Activated CD8-positive, alpha-beta T cell treated with anti-CD3 and anti-CD28 coated beads, Interleukin-2, amount 10 ng/mL, durations not matched to agents 7 days and 5 days (primary cell): ENCODE measurements at regions not wholly inside any gene's neighbourhood (a gene's known extent, or its start where the extent isn't known, plus 50 kb on each side); places are given as distances from the start of the nearest gene placed in this dataset.

ENCODE experiments used
- ATAC-seq: fragments of 150-1000 bp; cut with Tn5 transposase; one replicate; pipeline ENCODE4 v1.10.0; 2021; ENCODE audit warnings: moderate library complexity
- CTCF ChIA-PET: fragments of 350-600 bp; sonication (Branson Sonifier 250); formaldehyde crosslinking; loops from one replicate; lab custom pipeline; 2021; ENCODE audit warnings: antibody characterized with exemption; lab: Charles Lee
- POLR2A ChIA-PET: fragments of 350-600 bp; sonication (Branson Sonifier 250); formaldehyde crosslinking; loops from one replicate; lab custom pipeline; 2021; ENCODE audit warnings: antibody characterized with exemption; lab: Charles Lee
- DNase-seq: peaks from one replicate; pipeline ENCODE4 v3.0.0-alpha.2; 2020
- H3K27ac Mint-ChIP-seq: one replicate; pipeline ENCODE4 v1.8.0; 2021; ENCODE audit warnings: mild to moderate bottlenecking, mixed read lengths
- H3K27me3 Mint-ChIP-seq: one replicate; pipeline ENCODE4 v1.8.0; 2021; ENCODE audit warnings: low read depth, mixed read lengths
- H3K36me3 Mint-ChIP-seq: one replicate; pipeline ENCODE4 v1.8.0; 2021; ENCODE audit warnings: low read depth, mixed read lengths
- H3K4me1 Mint-ChIP-seq: one replicate; pipeline ENCODE4 v1.8.0; 2021; ENCODE audit warnings: low read depth, mixed read lengths
- H3K4me3 Mint-ChIP-seq: one replicate; pipeline ENCODE4 v1.8.0; 2021; ENCODE audit warnings: mild to moderate bottlenecking, mixed read lengths
- H3K9me3 Mint-ChIP-seq: one replicate; pipeline ENCODE4 v1.8.0; 2022; ENCODE audit warnings: mixed read lengths; ENCODE audit not compliant: insufficient read depth

DNA sequence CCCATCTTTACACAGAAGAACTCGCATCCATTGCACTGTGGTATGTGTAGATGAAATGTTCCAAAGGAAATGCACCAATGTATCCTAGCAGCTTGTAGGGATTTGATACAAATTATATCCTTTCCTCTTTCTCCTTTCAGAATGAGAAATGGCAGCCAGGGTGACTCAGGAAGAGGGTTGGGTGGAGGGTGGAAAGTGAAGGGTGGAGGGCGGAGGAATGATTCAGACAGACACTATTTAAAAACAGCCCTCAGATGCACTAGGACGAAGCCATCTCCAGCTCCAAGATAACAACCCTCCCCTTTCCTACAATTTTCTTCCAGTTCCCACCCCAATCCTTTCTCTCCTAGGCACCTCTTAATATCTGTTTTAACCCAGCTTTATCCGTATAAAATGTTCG is 96.2 kb upstream of the STK39 start:
- Mint-ChIP-seq H3K27ac (no peak overlapping the region), H3K9me3 (no peaks in the 10 kb centered on the region), H3K27me3 (peaks cover 3% of the 10 kb centered on the region), H3K4me3 (no peak overlapping the region), H3K4me1 (peaks cover 5% of the 10 kb centered on the region), H3K36me3 (no peaks in the 10 kb centered on the region)
- POLR2A ChIA-PET: no interaction called here
- CTCF ChIA-PET: interaction anchor here (1.1 to 5.8 kb wide), 4 partner anchors 8 to 415 kb away, joined by 3 to 50 read pairs (median 22); no protein-coding TSS in a partner anchor
- DNase-seq: no peak
- no peak for ATAC-seq

DNA sequence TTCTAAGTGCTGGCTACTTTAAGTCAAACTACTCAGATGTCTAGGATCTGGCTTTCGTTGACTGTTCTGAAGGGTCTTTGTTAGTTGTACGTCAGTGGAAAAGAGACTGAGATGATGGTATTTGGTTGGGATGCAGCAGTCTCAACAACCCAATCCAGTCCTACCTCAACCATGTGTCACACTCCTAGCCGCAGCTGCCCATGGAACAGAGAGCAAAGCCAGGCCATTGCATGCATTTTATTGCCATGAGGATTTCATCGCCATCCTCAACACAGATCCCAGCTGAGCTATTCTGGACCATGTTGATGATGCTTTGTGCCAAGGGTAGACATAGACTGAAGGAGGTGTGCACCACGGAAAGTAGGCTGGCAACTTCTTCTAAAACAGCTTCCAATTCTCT is 97.3 kb upstream of the STK39 start:
- Mint-ChIP-seq H3K4me1 (peaks cover 5% of the 10 kb centered on the region), H3K4me3 (no peak overlapping the region), H3K9me3 (no peaks in the 10 kb centered on the region), H3K27ac (no peak overlapping the region), H3K36me3 (no peaks in the 10 kb centered on the region), H3K27me3 (peaks cover 3% of the 10 kb centered on the region)
- ChIA-PET POLR2A (interaction anchor here (0.8 kb wide), 1 partner anchor 146 kb away, joined by 3 read pairs; no protein-coding TSS in a partner anchor), CTCF (interaction anchor here (1.0 to 5.8 kb wide), 4 partner anchors 9 to 362 kb away, joined by 3 to 50 read pairs (median 22); no protein-coding TSS in a partner anchor)
- DNase-seq (no peak), ATAC-seq (no peak)

DNA sequence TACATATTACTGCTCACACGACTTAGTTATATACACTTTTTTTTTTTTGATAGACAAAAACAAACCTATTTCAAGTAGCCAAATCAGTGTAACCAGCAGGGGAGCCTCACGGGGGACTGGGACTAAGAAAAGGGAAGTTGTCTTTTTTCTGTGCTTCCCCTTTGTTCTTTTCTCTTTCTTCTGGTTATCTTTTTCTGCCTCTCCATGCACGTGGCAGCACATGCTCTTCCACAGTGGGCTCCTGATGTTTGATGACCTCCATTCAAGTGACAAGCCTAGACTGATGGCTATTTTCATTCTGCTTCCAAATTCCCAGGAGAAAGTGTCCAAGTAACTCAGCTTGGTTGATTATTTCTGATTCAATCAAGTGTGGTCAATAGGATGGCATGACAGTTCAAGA is 98.2 kb upstream of the STK39 start:
- Mint-ChIP-seq H3K27ac (no peak overlapping the region), H3K36me3 (no peaks in the 10 kb centered on the region), H3K4me1 (peaks cover 5% of the 10 kb centered on the region), H3K4me3 (no peak overlapping the region), H3K9me3 (no peaks in the 10 kb centered on the region), H3K27me3 (peaks cover 3% of the 10 kb centered on the region)
- ChIA-PET CTCF (interaction anchor here (0.8 to 5.8 kb wide), 9 partner anchors 10 to 575 kb away, joined by 3 to 50 read pairs (median 13); no protein-coding TSS in a partner anchor), POLR2A (no interaction called here)
- no peak for DNase-seq
- no peak for ATAC-seq

DNA sequence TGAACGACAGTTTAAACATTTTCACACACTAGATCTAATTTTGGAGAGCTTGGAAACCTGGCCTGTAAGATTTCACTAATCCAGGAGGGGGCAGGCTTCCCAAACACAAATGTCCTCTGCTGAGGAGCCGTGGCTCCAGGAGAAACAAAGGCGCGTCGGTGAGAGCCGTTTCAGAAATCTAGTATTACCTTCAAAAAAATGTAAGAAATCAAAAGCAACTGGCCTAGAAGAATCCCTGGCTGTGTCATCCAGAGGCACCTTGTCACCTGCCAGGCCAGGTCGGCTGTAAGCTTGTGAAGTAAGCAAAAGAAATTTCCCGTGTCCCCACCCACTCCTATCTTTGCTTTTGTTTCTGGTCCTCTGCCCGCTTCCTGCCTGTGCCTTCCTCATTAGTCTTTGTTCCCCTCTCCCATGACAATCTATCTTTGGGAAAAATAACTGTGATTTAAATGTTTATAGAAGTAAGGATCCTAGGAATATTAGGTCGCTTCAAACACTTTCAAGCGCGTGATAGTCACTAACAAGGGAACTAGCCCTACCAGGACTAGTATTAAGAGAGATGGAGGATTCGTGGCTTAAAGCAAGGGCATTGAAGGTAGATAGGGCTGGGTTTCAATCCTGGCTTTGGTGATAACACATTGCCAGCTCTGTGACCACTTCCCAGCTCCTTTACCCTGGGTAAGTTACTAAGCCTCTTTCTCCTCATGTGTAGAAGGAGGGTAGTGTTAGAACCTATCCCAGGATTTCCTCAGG is 99.5 kb upstream of the STK39 start:
- ATAC-seq (peak; percentile 85), DNase-seq (peak; percentile 80)
- Mint-ChIP-seq H3K36me3 (no peaks in the 10 kb centered on the region), H3K4me3 (peak overlapping the region; percentile 76), H3K27me3 (peaks cover 3% of the 10 kb centered on the region), H3K4me1 (peaks cover 5% of the 10 kb centered on the region), H3K9me3 (no peaks in the 10 kb centered on the region), H3K27ac (peak overlapping the region; percentile 5)
- POLR2A ChIA-PET: no interaction called here
- CTCF ChIA-PET: interaction anchor here (0.6 to 5.8 kb wide), 50 partner anchors 9 to 574 kb away, joined by 3 to 50 read pairs (median 4); partner anchors contain the start of gene SPC25

DNA sequence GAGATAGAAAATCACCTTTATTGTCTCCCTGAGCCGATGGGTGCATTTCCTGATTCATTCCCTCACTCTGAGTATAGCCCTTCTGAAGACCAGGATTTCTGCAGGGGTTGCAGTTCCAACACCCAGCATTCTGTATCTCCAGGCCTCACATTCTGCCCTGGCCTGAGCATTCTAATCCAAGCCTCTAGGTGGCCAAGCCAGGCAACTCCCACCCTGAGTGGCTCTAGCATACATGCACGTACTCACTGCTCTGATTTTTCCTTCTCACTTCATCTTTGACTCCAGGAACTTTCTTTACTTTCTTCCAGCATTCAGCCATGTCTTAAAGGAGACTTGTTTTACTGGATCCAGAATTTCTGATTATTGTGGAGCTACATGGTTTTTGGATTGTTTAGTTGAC is 100.7 kb upstream of the STK39 start:
- DNase-seq: peak; percentile 28
- H3K27ac Mint-ChIP-seq: no peak overlapping the region
- ATAC-seq: no peak
- H3K4me1 Mint-ChIP-seq: peaks cover 5% of the 10 kb centered on the region
- no peaks in the 10 kb centered on the region for H3K9me3 Mint-ChIP-seq
- ChIA-PET POLR2A (no interaction called here), CTCF (interaction anchor here (1.1 to 5.8 kb wide), 15 partner anchors 8 to 573 kb away, joined by 3 to 50 read pairs (median 6); no protein-coding TSS in a partner anchor)
- H3K36me3 Mint-ChIP-seq: no peaks in the 10 kb centered on the region
- H3K27me3 Mint-ChIP-seq: peaks cover 3% of the 10 kb centered on the region
- H3K4me3 Mint-ChIP-seq: no peak overlapping the region

DNA sequence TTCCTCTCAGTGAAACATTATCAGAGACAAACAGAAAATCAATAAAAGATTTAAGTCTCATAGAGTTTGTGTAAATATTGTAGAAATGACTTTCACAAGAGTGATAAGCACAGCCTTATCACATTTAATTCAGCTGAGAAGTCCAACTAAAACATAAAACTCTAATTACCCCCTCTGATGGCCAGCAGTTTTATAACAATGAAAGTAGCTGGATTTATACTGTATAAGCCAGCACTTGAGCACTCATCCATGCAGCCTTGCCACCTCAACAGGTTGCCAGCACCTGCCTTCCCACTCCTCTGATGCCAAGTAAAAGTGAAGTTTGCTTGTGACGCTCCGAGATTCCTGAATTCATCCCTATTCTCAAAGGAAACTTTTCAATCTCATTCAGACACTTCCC is 103.0 kb upstream of the STK39 start:
- Mint-ChIP-seq H3K9me3 (no peaks in the 10 kb centered on the region), H3K4me3 (no peak overlapping the region), H3K4me1 (peaks cover 15% of the 10 kb centered on the region), H3K27me3 (no peaks in the 10 kb centered on the region), H3K36me3 (no peaks in the 10 kb centered on the region), H3K27ac (no peak overlapping the region)
- no peak for DNase-seq
- POLR2A ChIA-PET: no interaction called here
- no peak for ATAC-seq
- CTCF ChIA-PET: interaction anchor here (0.9 to 1.6 kb wide), 2 partner anchors 26 to 401 kb away, joined by 3 read pairs; no protein-coding TSS in a partner anchor

DNA sequence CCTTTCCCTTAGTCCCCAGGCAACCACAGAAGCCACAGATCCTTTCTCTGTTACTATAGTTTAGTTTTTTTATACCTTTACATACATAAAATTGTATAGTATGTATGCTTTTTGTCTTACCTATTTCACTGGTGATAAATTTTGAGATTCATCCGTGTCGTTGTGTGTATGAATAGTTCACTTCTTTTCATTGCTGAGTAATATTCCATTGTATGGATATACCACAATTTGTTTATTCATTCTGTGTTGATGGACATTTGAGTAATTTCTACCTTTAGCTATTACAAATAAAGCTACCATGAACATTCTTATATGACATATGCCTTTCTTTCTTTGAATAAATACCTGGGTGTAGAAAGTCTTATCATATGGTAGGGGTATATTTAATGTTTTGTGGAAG is 102.8 kb upstream of the CERS6 start:
- Mint-ChIP-seq H3K4me3 (no peak overlapping the region), H3K4me1 (peaks cover 22% of the 10 kb centered on the region), H3K9me3 (no peaks in the 10 kb centered on the region), H3K27ac (no peak overlapping the region), H3K36me3 (no peaks in the 10 kb centered on the region), H3K27me3 (no peaks in the 10 kb centered on the region)
- ATAC-seq (no peak), DNase-seq (no peak)
- ChIA-PET POLR2A (no interaction called here), CTCF (no interaction called here)

DNA sequence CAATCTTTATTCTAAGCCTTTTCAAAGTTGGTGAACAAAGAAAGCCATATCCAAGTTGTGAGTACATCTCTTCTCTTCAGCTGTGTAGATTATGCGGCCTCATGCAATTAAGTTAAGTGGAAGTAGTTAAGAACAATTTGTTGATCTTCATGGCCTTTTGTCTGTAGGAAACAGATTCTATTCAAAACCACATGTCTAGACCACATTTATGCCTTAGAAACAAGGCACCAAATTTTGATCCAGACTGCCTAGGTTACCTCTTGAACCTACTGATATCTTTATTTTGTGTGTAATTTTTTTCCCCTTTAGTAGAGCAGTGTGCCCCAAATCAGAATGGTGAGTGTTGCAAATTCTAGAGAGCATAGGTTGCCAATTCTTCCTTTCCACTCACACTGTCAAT is 101.6 kb upstream of the CERS6 start:
- peaks cover 30% of the 10 kb centered on the region for H3K4me1 Mint-ChIP-seq
- H3K27ac Mint-ChIP-seq: no peak overlapping the region
- no peaks in the 10 kb centered on the region for H3K27me3 Mint-ChIP-seq
- H3K4me3 Mint-ChIP-seq: no peak overlapping the region
- no peaks in the 10 kb centered on the region for H3K9me3 Mint-ChIP-seq
- no peak for DNase-seq
- ATAC-seq: peak; percentile 30
- H3K36me3 Mint-ChIP-seq: no peaks in the 10 kb centered on the region
- CTCF ChIA-PET: no interaction called here
- POLR2A ChIA-PET: no interaction called here

DNA sequence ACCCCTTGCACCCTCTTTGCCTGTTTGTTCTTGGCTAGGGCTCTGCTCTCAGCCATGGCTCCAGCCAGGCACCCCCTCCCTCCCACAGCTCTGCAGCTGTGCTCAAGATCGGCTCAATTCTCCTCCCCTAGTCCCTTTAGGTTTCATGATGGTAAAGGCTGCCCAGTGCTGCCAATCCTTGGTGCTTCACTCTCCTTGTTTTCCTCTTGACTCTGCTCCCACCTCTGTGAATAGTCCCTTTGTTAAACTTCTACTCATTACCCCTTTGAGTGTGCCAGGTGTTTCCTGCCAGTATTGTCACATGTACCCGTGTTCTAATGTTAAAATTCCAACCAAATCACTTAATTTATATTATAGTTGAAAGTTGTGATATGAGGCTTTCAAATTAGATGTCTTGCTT is 101.0 kb upstream of the CERS6 start:
- DNase-seq (no peak), ATAC-seq (no peak)
- H3K36me3 Mint-ChIP-seq: no peaks in the 10 kb centered on the region
- H3K27me3 Mint-ChIP-seq: no peaks in the 10 kb centered on the region
- H3K9me3 Mint-ChIP-seq: no peaks in the 10 kb centered on the region
- H3K27ac Mint-ChIP-seq: no peak overlapping the region
- no peak overlapping the region for H3K4me3 Mint-ChIP-seq
- H3K4me1 Mint-ChIP-seq: peaks cover 30% of the 10 kb centered on the region
- ChIA-PET CTCF (interaction anchor here (0.7 to 2.0 kb wide), 2 partner anchors 8 to 352 kb away, joined by 3 to 13 read pairs; no protein-coding TSS in a partner anchor), POLR2A (no interaction called here)

DNA sequence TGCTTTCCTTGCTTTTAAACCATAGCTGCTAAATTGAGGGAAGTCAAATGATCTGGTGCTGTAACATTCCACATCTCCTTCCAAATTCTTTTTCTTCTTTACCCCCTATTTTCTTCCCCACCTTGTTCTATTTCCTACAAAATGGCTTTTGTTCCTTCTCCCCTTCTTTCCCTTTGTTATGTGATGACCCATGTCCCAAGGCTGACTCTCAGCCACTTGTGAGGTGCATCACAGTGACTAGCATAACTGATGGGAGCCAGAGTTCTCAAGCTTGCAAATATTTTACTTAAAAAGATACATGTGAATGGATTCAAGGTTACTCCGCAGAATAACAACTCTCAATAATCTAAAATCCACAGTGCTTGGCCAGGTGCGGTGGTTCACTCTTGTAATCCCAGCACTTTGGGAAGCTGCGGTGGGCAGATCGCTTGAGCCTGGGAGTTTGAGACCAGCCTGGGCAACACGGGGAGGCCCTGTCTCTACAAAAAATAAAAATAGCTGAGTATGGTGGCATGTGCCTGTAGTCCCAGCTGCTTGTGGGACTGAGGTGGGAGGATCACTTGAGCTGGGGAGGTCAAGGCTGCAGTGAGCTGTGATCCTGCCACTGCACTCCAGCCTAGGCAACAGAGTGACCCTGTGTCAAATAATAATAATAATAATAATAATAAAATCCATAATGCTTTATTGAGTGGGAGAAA is 100.1 kb upstream of the CERS6 start:
- ChIA-PET POLR2A (interaction anchor here (1.0 kb wide), 1 partner anchor 12 kb away, joined by 3 read pairs; no protein-coding TSS in a partner anchor), CTCF (interaction anchor here (0.7 to 2.0 kb wide), 2 partner anchors 9 to 351 kb away, joined by 3 to 13 read pairs; no protein-coding TSS in a partner anchor)
- no peak for DNase-seq
- no peaks in the 10 kb centered on the region for H3K27me3 Mint-ChIP-seq
- no peak overlapping the region for H3K27ac Mint-ChIP-seq
- ATAC-seq: no peak
- no peaks in the 10 kb centered on the region for H3K36me3 Mint-ChIP-seq
- no peak overlapping the region for H3K4me3 Mint-ChIP-seq
- no peaks in the 10 kb centered on the region for H3K9me3 Mint-ChIP-seq
- peaks cover 30% of the 10 kb centered on the region for H3K4me1 Mint-ChIP-seq

DNA sequence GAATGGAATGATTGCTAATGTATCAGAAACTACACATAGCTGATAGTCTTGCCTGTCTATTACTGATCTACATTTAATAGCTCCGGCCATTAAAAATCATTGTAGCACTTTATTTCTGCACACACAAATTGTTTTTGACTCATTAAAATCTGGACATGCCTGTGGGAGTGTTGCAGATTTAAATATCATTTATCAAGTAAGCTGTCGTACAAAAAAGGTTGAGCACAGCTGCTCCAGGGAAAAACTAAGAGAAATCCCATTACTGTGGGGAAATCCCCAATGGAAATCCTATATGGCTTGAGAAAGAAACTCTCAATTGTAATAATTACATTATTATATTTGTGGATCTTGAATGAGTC is 99.6 kb upstream of the CERS6 start:
- H3K4me3 Mint-ChIP-seq: no peak overlapping the region
- DNase-seq (no peak), ATAC-seq (no peak)
- H3K9me3 Mint-ChIP-seq: no peaks in the 10 kb centered on the region
- ChIA-PET POLR2A (interaction anchor here (1.0 kb wide), 1 partner anchor 11 kb away, joined by 3 read pairs; no protein-coding TSS in a partner anchor), CTCF (interaction anchor here (1.4 to 2.0 kb wide), 2 partner anchors 10 to 331 kb away, joined by 4 to 13 read pairs; no protein-coding TSS in a partner anchor)
- H3K36me3 Mint-ChIP-seq: no peaks in the 10 kb centered on the region
- H3K27ac Mint-ChIP-seq: no peak overlapping the region
- H3K27me3 Mint-ChIP-seq: no peaks in the 10 kb centered on the region
- H3K4me1 Mint-ChIP-seq: peaks cover 30% of the 10 kb centered on the region
